ENCODE measurements at regions not wholly inside any gene's neighbourhood (a gene's known extent, or its start where the extent isn't known, plus 50 kb on each side); places are given as distances from the start of the nearest gene placed in this dataset.

DNA sequence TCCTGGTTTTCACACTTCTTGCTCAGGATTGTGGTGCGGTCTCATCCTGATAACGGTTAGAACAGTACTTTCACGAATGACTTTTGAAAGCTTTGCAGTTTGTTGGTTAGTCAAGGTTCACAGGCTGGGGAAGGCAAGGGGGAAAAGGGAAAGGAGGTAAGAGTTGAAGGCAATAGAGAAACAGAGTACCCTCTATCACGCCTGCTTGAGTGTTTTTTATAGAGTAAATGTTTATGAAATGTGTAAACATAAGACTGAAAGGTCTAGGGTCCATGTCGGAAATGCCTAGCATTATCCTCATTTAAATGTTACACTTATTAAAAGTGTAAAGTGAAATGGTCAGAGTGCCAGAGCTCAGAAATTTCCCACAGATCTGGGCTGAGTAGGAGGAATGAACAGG lies 167.4 kb downstream of the URB2 start:
- TF ChIP-seq CTCF (optimal IDR thresholded peaks at IDR 0.05 in 1 of 3, IDR thresholded peaks at IDR 0.05 in 1 of 3, conservative IDR thresholded peaks at IDR 0.05 in 1 of 3; ENCODE audit: extremely low read depth in 1 of 3, insufficient read depth in 2 of 3, low read length in 3 of 3): no peak
- no peak for TF ChIP-seq EZH2 (IDR thresholded peaks at IDR 0.05; ENCODE audit: low read length)

Measured in keratinocyte (primary cell).